ENCODE measurements at regions not wholly inside any gene's neighbourhood (a gene's known extent, or its start where the extent isn't known, plus 50 kb on each side); places are given as distances from the start of the nearest gene placed in this dataset.

DNA sequence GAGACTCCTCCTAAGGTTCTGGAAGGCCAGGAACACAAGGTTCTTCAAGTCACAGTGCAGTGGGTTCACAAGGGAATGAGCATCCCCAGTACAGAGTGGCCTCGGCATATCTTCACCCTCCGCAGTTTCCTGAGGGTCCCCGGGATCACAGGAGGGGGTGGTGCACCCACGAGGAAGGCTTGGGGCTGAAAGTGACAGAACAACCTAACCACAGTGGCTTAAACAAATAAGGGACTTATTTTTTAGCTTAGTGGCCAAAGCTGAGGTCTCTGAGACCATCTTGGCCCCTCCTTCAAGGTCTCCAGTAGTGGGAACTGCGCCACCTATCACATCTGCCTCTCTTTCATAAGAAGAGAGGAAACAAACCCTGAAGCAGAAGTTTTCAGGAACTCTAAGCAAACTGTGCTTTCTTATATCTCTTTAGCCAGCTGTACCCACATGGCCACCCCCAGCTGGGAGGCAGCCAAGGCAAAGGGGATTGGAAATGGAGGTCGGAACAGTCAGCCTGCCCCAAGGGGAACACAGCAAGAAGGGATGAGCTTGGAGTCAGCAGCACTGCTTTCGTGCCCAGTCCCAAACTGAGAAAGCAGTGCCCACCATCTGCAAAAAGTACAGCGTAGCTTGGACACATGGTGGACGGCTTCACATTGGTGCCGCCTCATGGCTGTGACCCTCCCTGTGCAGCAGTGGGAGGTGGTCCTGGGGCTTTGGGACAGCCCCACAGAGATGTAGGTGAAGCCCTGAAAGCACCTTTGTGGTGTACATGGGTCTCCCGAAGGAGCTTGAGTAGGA lies 260.0 kb upstream of the ID2 start:
- Histone ChIP-seq H3K4me1 (ENCODE audit: control insufficient read depth, insufficient read depth, low read length) (no peaks in the 10 kb centered on the region), H3K27me3 (ENCODE audit: control insufficient read depth, insufficient read depth, low read length) (no peaks in the 10 kb centered on the region), H3K4me3 (ENCODE audit: low read length) (no peak overlapping the region), H3K36me3 (ENCODE audit: control insufficient read depth, insufficient read depth, low read length) (no peaks in the 10 kb centered on the region), H3K9me3 (ENCODE audit: control insufficient read depth, low read depth, low read length) (no peaks in the 10 kb centered on the region), H3K27ac (ENCODE audit: low read length) (no peak overlapping the region)
- no peak for DNase-seq
- no CpG with 5 or more reads among the region's 11 CpGs for WGBS (ENCODE audit: insufficient coverage, low lambda C conversion rate)

DNA sequence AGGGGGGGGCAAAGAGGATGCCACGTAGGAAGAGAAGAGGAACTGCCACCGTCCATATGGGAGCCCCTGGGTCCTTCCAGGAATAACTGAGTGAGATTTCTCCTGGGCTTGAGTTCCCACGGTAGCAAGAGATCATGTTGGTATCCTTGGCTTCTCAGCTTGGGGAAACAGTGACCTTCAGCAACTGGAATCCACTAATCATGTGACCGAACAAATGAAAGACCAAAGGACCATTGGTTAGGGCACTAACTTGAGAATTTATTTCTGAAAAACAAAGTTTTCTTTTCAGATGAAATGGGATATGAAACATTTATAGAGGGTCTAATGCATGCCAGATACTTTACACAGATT lies 259.4 kb upstream of the ID2 start:
- no peaks in the 10 kb centered on the region for H3K9me3 ChIP-seq (ENCODE audit: control insufficient read depth, low read depth, low read length)
- DNase-seq, result no peak
- WGBS (ENCODE audit: insufficient coverage, low lambda C conversion rate), result 83% methylated on average over 1 of the region's 4 CpGs
- H3K4me1 ChIP-seq (ENCODE audit: control insufficient read depth, insufficient read depth, low read length), result no peaks in the 10 kb centered on the region
- H3K27ac ChIP-seq (ENCODE audit: low read length), result no peak overlapping the region
- H3K27me3 ChIP-seq (ENCODE audit: control insufficient read depth, insufficient read depth, low read length), result no peaks in the 10 kb centered on the region
- no peak overlapping the region for H3K4me3 ChIP-seq (ENCODE audit: low read length)
- H3K36me3 ChIP-seq (ENCODE audit: control insufficient read depth, insufficient read depth, low read length), result no peaks in the 10 kb centered on the region

DNA sequence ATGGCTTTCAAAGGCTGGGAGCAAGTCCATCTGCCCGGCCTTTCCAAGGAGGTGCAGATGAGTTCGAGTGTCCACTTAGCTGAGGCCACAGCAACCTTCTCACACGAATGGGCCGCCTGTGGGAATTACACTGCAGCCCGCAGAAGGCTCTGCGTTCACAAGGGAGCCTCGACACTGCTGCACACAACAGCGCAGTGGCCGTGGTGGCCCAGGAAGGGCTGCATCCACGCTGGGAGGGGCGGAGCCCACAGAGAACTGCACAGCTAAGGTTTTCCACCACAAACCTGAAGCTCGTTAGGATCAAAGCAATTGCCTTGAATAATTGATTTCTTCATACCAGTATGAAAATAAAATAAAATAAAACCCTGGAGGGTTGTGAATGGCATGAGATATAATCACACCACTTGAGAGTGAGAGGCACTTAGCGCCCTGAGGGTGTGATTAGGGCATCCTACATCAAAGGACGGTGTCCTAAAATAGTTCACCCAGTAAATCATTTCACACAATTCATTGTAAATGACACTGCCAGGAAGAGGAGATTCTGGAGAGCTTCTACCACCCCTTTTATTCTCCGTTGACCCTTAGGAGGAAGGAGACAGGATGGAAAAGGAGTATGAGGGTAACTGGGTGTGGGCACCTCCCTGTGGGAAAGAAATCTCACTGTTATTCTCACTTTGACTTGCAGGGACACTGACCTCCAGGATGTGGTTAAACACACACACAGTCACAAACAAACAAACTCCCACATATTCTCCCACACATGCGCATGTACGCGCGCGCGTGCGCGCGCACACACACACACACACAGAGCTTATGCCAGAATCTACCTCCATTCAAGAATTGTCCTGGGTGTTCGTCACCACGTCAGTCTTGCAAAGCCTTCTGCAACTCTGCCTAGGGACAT lies 256.6 kb upstream of the ID2 start:
- Histone ChIP-seq H3K27ac (ENCODE audit: low read length) (no peak overlapping the region), H3K36me3 (ENCODE audit: control insufficient read depth, insufficient read depth, low read length) (no peaks in the 10 kb centered on the region), H3K4me1 (ENCODE audit: control insufficient read depth, insufficient read depth, low read length) (no peaks in the 10 kb centered on the region), H3K4me3 (ENCODE audit: low read length) (no peak overlapping the region), H3K9me3 (ENCODE audit: control insufficient read depth, low read depth, low read length) (no peaks in the 10 kb centered on the region), H3K27me3 (ENCODE audit: control insufficient read depth, insufficient read depth, low read length) (no peaks in the 10 kb centered on the region)
- no peak for DNase-seq
- WGBS (ENCODE audit: insufficient coverage, low lambda C conversion rate), result 100% methylated on average over 1 of the region's 26 CpGs

DNA sequence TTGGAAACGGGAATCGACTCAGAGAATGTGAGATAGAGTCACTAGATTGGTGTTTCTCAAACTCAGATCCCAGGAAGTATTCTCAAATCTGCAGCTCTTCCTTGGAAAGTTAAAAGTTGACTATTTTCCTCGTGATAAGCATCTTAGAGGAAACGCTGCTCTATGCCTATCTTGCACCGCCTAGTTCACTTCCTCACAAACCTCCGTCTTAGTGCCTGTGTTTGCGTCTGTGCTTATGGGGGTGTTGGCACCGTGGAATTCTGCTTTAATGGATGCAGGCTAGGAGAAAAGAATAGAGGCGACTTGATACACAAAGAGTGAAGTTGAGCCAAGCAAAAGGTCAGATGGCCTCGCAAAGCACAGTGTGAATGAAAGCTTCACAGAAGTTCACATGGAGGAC lies 255.3 kb upstream of the ID2 start:
- Histone ChIP-seq H3K27ac (ENCODE audit: low read length) (no peak overlapping the region), H3K4me1 (ENCODE audit: control insufficient read depth, insufficient read depth, low read length) (no peaks in the 10 kb centered on the region), H3K36me3 (ENCODE audit: control insufficient read depth, insufficient read depth, low read length) (no peaks in the 10 kb centered on the region), H3K27me3 (ENCODE audit: control insufficient read depth, insufficient read depth, low read length) (no peaks in the 10 kb centered on the region), H3K9me3 (ENCODE audit: control insufficient read depth, low read depth, low read length) (no peaks in the 10 kb centered on the region), H3K4me3 (ENCODE audit: low read length) (no peak overlapping the region)
- 100% methylated on average over 2 of the region's 10 CpGs for WGBS (ENCODE audit: insufficient coverage, low lambda C conversion rate)
- DNase-seq, result no peak

DNA sequence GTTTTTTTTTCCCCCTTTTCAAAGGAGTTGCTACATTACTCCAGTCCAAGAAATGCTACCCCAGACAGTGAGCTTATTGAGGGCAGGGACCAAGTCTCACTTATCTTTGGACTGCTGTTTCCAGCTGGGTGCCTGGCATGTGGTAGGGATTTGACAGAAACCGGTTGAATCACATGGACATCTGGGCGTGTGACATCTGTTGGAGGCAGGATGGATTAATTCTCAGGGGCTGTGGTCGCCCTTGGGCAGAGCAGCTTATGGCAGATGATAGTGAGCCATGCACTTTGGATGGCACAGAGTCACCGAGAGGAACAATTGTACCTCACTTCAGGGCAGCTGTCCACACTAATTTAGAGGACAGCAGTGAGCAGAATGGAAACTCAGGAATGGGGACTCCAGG lies 254.6 kb upstream of the ID2 start:
- Histone ChIP-seq H3K9me3 (ENCODE audit: control insufficient read depth, low read depth, low read length) (no peaks in the 10 kb centered on the region), H3K36me3 (ENCODE audit: control insufficient read depth, insufficient read depth, low read length) (no peaks in the 10 kb centered on the region), H3K27ac (ENCODE audit: low read length) (no peak overlapping the region), H3K4me3 (ENCODE audit: low read length) (no peak overlapping the region), H3K27me3 (ENCODE audit: control insufficient read depth, insufficient read depth, low read length) (no peaks in the 10 kb centered on the region), H3K4me1 (ENCODE audit: control insufficient read depth, insufficient read depth, low read length) (no peaks in the 10 kb centered on the region)
- no peak for DNase-seq
- WGBS (ENCODE audit: insufficient coverage, low lambda C conversion rate), result no CpG with 5 or more reads among the region's 4 CpGs

DNA sequence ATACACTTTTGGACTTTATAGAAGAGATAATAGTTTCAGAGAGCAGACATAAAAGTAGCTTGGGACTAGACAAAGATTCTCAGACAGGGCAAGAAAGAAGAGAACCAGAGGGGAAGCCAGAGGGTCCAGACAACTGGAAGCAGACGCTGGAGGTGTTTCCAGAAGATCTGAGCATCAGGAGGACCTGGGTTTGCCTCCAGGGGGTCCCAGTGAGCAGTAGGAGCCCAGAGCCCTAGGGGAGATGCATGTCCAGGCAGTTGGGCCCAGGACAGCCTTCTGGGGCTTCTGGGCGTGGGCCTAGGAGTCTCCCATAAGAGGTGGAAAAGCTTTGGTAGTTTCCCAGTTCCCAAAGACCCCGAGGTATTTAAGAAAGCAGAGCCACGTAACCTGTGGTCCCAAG lies 251.2 kb upstream of the ID2 start:
- DNase-seq, result no peak
- H3K9me3 ChIP-seq (ENCODE audit: control insufficient read depth, low read depth, low read length), result no peaks in the 10 kb centered on the region

DNA sequence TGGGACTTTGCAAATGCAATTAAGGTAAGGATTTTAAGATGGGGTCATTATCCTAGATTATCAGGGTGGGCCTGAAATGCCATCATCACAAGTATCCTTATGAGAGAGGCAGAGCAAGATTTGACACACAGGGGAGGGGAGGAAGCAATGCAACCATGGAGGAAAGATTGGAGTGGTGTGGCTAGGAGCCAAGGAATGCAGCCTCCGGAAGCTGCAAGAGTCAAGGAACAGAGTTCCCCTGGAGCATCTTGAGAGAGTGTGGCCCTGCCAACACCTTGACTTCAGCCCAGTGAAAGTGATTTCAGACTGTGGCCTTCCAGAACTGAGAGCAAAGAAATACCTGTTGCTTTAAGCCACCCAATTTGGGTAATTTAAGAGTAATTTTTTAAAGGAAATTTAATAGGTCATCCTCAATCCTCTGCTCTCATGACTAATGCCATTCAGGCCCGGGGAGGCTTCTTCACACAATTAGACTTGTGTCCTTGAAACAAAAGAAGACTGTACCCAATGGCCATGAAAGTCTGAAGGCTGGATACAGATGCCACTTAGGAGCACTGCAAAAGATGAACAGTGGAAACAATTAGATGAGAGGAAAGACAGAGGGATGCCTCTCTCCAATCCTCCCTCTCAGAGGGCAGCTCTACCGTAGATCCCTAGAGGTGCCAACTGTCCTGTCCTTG lies 250.3 kb upstream of the ID2 start:
- H3K9me3 ChIP-seq (ENCODE audit: control insufficient read depth, low read depth, low read length), result no peaks in the 10 kb centered on the region
- no CpG with 5 or more reads among the region's 3 CpGs for WGBS (ENCODE audit: insufficient coverage, low lambda C conversion rate)

More for the DNA sequence above, 251.2 kb upstream of the ID2 start:
- no peak overlapping the region for H3K4me3 ChIP-seq (ENCODE audit: low read length)
- H3K27me3 ChIP-seq (ENCODE audit: control insufficient read depth, insufficient read depth, low read length), result no peaks in the 10 kb centered on the region
- H3K27ac ChIP-seq (ENCODE audit: low read length), result no peak overlapping the region
- no CpG with 5 or more reads among the region's 4 CpGs for WGBS (ENCODE audit: insufficient coverage, low lambda C conversion rate)
- H3K36me3 ChIP-seq (ENCODE audit: control insufficient read depth, insufficient read depth, low read length), result no peaks in the 10 kb centered on the region
- no peaks in the 10 kb centered on the region for H3K4me1 ChIP-seq (ENCODE audit: control insufficient read depth, insufficient read depth, low read length)

DNA sequence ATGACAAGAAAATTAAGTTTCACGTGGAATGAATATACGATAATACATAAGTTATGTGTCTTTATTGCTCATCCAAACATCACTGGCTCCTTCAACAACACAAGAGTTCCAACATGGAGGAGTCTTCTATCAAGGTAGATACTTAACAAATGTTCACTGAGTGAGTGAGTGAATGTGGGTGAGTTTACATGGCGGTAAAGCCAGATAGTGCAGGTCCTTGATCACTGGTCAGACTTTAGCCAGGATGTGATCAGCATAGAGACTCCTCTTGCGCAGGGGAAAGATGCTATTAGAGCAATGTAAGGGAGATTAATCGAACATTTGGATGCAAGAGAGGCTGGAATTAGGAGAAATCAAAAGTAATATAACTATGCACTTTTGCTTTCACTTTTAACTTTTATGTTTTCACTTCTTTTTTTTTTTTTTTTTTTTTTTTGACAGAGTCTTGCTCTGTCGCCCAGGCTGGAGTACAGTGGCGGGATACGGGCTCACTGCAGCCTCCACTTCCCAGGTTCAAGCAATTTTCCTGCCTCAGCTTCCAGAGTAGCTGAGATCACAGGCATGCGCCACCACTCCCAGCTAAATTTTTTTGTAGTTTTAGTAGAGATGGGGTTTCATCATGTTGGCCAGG lies 249.0 kb upstream of the ID2 start:
- Histone ChIP-seq H3K9me3 (ENCODE audit: control insufficient read depth, low read depth, low read length) (no peaks in the 10 kb centered on the region), H3K4me3 (ENCODE audit: low read length) (no peak overlapping the region), H3K27me3 (ENCODE audit: control insufficient read depth, insufficient read depth, low read length) (no peaks in the 10 kb centered on the region), H3K27ac (ENCODE audit: low read length) (no peak overlapping the region), H3K36me3 (ENCODE audit: control insufficient read depth, insufficient read depth, low read length) (no peaks in the 10 kb centered on the region), H3K4me1 (ENCODE audit: control insufficient read depth, insufficient read depth, low read length) (no peaks in the 10 kb centered on the region)
- DNase-seq, result no peak
- WGBS (ENCODE audit: insufficient coverage, low lambda C conversion rate), result no CpG with 5 or more reads among the region's 9 CpGs

More for the DNA sequence above, 250.3 kb upstream of the ID2 start:
- Histone ChIP-seq H3K36me3 (ENCODE audit: control insufficient read depth, insufficient read depth, low read length) (no peaks in the 10 kb centered on the region), H3K27me3 (ENCODE audit: control insufficient read depth, insufficient read depth, low read length) (no peaks in the 10 kb centered on the region), H3K4me1 (ENCODE audit: control insufficient read depth, insufficient read depth, low read length) (no peaks in the 10 kb centered on the region), H3K4me3 (ENCODE audit: low read length) (no peak overlapping the region), H3K27ac (ENCODE audit: low read length) (no peak overlapping the region)
- DNase-seq, result no peak

DNA sequence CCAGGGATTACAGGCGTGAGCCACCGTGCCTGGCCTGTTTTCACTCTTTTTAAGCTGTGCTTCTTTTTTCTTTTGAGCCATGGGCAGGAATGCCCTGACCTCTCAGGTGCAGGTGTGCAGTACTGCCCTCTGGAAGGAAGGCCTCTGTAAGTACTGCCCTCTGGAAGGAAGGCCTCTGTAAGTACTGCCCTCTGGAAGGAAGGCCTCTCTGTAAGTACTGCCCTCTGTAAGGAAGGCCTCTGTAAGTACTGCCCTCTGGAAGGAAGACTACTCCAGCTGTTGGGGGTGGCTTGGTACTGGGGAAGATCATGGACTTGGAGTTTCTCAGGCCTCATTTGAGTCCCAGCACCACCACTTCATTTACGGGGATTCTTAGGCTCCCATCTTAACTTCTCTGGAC lies 248.5 kb upstream of the ID2 start:
- H3K27ac ChIP-seq (ENCODE audit: low read length), result no peak overlapping the region
- no peaks in the 10 kb centered on the region for H3K9me3 ChIP-seq (ENCODE audit: control insufficient read depth, low read depth, low read length)
- H3K4me3 ChIP-seq (ENCODE audit: low read length), result no peak overlapping the region
- no peaks in the 10 kb centered on the region for H3K27me3 ChIP-seq (ENCODE audit: control insufficient read depth, insufficient read depth, low read length)
- no CpG with 5 or more reads among the region's 3 CpGs for WGBS (ENCODE audit: insufficient coverage, low lambda C conversion rate)
- H3K4me1 ChIP-seq (ENCODE audit: control insufficient read depth, insufficient read depth, low read length), result no peaks in the 10 kb centered on the region
- no peaks in the 10 kb centered on the region for H3K36me3 ChIP-seq (ENCODE audit: control insufficient read depth, insufficient read depth, low read length)
- peak in 1 of 2 donors; percentile 47 for DNase-seq

DNA sequence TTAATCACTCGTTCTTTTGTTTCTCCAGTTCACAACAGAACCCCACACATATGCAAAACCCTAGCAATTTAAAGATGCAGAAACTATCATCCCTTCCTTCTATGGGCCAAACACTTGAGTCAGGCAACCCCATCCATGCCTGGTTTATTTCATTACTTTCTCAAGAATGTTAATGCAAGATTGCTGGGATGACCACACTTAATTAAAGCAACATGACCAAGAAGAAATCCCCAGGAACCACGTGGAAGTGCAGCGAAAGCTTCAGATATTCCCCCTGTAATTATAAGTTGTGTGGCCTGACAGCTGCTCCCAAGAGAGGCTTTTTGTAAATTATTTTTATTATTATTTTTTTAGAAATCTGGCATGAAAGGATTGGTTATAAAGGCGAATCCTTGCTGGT lies 246.2 kb upstream of the ID2 start:
- WGBS (ENCODE audit: insufficient coverage, low lambda C conversion rate), result 71% methylated on average over 2 of the region's 4 CpGs
- H3K27ac ChIP-seq (ENCODE audit: low read length), result no peak overlapping the region
- no peaks in the 10 kb centered on the region for H3K27me3 ChIP-seq (ENCODE audit: control insufficient read depth, insufficient read depth, low read length)
- H3K4me3 ChIP-seq (ENCODE audit: low read length), result no peak overlapping the region
- no peaks in the 10 kb centered on the region for H3K36me3 ChIP-seq (ENCODE audit: control insufficient read depth, insufficient read depth, low read length)
- peaks cover 6% of the 10 kb centered on the region for H3K4me1 ChIP-seq (ENCODE audit: control insufficient read depth, insufficient read depth, low read length)
- no peak for DNase-seq
- H3K9me3 ChIP-seq (ENCODE audit: control insufficient read depth, low read depth, low read length), result no peaks in the 10 kb centered on the region
